ENCODE measurements at regions not wholly inside any gene's neighbourhood (a gene's known extent, or its start where the extent isn't known, plus 50 kb on each side); places are given as distances from the start of the nearest gene placed in this dataset.

- DNase-seq, result no peak
Measured at GRCh38 chr6:102619585-102619984, 1226.1 kb downstream of the GRIK2 start.

GRCh38 chr6:102582569-102582968 is 1189.1 kb downstream of the GRIK2 start:
- DNase-seq, result no peak

DNA sequence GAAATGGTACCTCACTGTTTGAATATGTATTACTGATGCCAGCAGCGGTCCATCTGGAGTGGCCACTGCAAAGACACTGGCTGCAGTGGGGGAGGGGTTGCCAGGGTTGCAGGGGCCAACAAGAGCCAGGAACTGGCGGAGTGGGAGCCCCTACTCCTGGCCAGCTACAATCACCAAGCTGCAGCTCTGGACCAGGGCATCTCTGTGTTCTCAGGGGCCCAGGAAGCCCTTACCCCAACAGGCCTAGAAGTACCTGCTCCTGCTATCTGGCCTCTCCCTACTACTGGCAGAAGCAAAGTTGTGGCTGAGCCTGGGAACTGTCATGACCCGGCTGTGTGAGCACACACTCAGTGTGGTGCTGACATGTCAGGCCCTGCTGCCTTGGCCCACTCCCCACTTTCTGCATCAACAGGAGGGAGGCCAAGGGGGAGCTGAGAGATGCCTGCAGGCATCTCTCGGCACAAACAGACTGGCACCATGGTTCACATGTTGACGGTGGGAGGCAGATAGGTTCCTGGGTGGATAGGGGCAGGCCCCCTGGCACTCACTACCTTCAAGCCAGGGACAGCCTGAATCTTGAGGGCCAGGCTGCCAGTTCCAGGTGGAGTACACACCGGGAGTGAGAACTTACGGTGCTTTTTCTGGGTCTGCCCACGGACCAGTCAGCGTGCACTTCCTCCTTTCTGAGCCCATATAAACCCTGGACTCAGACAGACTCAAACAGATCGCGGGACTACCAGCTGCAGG is 1188.0 kb downstream of the GRIK2 start:
- DNase-seq, result no peak

DNA sequence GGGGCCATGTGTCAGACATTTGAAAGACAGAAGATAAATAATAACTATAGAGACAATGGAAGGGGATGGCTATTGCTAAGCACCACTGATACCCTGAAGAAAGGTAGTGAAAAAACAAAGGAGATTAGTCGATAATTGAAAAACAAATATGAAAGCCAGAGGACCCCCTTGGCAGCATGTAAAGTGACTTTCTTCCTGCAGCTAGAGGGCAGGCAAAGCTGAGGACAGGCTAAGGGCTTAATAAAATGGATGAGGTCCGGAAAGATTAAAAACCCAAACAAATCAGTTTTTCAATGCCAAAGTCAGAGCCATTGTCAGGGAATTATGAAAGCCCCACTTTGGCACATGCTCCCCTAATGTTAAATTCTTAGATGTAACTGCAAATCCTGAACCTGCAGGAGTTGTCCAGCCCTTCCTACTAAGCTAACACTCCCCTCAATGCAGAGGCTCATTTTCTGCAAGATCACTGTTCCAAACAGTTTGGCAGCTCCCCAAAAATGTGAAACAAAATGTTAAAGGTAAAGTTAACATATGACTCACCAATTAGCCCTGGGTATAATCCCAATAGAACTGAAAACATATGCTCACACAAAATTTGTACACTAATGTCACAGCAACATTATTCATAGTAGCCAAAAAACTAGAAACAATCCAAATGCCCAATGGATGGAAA is 1177.9 kb downstream of the GRIK2 start:
- DNase-seq, result no peak

- DNase-seq, result no peak
Measured at GRCh38 chr6:102562713-102563112, 1169.2 kb downstream of the GRIK2 start.

DNA sequence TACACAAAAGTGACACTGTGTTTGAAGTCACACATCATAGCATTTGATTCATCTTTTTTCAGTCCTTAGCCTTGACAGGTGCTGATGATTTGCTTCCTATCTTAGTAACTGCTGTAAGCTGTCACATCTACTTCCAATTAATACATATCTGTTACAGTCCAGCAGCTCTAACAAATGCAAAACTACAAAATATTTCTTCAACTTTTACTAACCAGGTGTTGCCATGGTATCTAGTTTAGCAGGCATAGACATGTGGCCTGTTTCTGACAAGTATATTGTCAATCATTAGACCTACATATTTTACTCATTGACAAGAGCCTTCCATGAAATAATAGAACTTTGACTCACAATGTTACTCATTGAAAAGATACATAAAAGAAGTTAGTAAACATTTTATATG is 1159.7 kb downstream of the GRIK2 start:
- DNase-seq, result no peak

DNA sequence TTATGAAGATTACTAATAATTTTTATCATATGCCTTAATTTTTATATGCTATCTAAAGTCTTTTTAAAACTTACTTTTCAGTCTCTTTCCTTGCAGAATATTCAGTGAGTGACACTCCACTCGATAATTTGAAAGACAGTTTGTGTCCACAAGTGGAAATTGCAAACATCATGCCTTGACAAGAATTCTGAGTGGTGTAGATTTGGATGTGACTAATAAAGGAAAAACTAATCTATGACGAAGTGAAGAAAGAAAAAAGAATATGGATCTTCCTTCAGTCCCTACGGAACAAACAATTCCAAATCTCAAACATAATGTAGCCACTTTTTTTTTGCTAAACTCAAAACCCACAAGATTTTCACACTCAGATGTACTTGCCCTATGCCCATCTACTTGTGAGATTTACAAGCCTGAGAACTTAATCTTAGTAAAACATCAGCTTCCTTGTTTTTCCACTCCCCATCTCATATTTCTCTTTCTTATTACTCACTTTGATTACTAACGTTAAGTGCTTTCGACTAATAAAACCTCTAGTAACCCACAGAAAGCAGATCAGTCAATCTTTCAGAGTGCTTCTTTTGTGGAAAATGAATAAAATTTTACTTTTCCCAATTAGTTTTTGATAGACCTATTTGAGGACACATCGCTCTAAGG is 1155.8 kb downstream of the GRIK2 start:
- no peak for DNase-seq

DNA sequence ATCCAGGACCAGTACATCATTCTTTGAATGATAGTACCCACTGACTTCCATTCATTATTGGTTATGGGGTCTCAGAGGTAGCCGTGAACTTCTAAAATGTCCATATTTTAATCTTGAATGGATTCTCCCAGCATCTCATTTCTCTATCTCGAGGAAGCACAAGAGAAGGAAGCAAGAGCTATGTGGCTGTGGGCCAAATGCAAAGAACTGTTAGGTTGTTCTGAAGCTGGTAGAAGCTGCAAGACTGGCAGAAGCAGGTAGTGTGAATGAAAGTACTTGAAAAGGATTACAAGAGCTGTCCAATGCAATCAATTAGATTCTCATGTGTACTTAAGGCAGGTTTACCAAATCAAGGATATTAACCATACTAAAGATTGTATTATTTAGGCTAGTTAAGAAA is 1131.8 kb downstream of the GRIK2 start:
- DNase-seq, result no peak

DNA sequence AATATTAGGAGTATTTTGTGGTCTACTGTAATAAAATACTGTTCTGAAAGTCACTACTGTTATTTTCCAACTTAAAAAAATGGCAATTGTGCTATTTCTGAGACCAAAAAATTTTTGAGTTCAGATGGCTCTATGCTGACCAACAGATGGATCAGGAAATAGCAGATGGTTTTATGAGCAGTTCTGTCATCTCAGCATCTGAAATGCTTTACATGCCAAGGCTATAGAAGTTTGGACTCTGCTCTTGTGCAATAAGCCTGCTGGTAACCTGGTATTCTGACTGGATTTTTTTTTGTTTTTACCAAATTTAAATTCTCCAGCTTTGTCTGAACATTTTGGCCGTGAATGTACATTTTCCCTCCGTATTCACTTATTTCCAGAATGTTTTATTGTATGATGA is 1127.5 kb downstream of the GRIK2 start:
- no peak for DNase-seq

DNA sequence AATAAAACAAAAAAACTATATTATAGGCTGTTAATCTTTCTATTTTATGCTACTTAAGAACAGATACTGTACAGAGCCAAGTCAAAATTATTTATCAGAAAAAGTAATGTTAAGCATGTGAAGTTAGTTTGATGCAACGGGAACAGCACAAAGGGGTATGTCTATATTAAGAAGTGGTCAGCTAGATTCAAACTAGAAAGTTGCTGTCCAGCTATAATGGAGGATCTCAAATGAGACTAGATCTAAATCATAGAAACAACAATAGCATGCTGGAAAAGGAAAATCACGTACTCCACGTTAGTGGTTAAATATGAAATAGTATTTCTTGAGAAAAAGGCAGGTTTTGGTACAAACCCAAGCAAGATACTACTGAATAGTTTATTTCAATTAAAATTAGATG is 1124.0 kb downstream of the GRIK2 start:
- no peak for DNase-seq

GRCh38 chr6:102501615-102502014 is 1108.1 kb downstream of the GRIK2 start:
- DNase-seq, result no peak

DNA sequence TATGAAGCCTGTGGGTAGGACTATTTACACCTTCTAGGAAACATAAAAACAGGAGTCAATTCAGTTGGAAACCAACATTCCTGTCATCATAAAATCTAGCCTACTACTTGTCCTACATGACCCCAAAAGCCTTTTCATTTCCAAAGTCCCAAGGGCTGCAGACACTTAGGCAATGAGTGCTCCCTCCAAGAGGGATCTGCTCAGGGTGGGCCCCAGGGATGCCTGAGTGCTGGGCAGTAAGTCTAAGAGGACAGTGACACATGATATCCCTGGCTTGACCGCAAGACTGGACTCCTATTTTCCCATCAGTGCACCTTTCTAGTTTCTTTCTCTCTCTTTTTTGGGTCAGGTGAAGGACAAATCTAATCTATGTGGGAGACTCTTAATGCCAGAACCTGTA is 1101.3 kb downstream of the GRIK2 start:
- no peak for DNase-seq

DNA sequence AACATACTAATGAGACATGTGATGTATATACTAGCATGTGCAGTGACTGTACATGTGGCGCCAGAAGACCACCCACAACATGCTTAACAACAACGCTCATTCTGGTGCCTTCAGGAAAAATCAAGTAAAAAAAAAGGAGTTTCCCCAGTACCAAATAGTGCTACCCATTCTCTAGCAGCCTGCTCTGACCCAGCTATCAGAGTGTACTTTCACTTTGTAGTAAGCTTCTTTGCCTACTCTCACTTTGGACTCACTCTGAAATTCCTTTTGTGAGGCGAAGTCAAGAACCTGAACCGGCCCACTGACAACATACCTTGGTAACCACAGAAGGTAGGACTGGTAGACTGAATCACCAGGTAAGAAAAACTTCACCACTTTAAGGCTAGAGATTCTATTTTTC is 1100.0 kb downstream of the GRIK2 start:
- DNase-seq, result no peak

DNA sequence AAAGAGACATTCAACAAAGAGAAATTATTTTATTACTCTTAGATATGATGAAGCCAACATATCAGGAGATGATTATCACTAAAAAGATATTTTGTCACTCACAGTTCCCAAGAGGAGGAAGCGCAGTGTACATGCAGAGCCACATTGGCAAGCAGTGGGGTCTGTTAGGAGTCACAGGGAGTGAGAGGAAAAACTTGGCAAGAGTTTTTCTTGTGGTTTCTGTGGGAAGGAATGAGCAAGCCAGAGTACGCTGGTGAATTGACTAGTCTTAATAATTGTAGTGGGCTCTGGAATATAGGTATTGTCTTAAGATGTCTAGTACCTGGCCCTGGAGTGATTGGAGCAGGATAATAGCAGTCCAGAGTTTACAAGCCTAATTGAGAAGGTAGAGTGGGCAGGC is 1095.2 kb downstream of the GRIK2 start:
- no peak for DNase-seq

GRCh38 chr6:102485480-102485879 is 1092.0 kb downstream of the GRIK2 start:
- DNase-seq, result no peak

DNA sequence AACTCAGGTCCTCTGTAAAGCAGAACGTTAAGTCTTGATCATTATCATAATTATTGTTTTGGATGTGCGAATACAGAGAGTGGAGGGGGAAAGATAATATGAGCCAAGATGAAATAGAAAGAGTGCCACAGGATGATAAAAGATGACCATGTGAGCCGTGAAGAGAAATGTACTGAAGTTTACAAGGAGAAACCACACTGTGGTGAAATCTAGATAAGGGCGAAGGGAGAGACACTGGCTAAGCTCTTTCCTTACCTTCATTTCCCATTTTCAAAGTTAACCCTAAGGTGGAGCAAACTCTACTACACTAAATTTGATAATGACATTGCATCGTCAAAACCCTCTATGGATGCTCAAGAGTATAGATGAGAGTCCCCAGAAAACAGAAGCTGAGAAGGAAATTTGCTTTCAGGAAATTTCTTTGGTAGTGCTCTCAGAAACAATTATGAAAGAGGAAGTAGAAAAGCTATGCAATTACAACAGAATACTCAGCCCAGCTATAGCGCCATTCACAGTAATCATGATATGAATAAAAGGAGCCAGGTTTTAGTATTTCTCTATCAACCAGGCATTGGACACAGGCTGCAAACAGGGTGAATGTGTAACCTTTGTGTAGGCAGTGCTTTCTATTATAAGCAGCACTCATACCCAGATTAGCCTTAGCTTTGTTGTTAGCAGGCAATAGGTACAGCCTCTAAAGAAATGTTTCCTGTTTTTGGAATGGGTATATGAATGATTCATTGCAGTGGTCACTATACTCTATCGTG is 1080.7 kb downstream of the GRIK2 start:
- DNase-seq, result no peak

DNA sequence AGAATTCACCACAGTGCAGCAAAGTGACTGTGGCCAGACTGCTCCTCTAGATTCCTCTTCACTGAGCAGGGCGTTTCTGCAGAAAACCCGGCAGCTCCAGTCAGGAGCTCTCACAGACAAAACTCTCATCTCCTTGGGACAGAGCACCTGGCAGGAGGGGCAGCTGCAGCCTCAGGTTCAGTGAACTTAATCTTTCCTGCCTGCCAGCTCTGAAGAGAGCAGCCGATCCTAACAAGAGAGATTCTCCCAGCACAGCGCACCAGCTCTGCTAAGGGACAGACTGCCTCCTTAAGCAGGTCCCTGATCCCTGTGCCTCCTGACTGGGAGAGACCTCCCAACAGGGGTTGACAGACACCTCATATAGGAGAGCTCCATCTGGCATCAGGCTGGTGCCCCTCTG is 1065.5 kb downstream of the GRIK2 start:
- DNase-seq, result no peak

DNA sequence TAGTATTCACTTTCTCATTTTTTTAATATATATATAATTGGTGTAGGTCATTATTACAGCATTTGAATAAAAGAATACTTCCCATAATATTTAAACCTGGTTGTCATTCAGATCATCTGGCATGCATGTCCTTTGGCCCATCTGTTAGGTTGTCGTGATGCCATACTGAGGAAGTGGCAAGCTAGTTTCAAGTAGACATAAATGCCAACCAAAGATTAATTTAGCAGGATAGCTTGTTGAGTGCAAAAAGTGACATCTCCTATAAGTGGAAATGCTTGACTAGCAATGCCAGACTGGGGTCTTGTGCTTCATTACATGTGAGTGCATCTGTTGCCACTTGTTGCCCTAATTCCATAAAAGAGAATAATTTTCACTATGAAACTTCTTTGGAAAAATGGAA is 1044.7 kb downstream of the GRIK2 start:
- no peak for DNase-seq

GRCh38 chr6:102417368-102417998 is 1024.0 kb downstream of the GRIK2 start:
- no peak for DNase-seq

GRCh38 chr6:102415891-102416290 is 1022.4 kb downstream of the GRIK2 start:
- no peak for DNase-seq

DNA sequence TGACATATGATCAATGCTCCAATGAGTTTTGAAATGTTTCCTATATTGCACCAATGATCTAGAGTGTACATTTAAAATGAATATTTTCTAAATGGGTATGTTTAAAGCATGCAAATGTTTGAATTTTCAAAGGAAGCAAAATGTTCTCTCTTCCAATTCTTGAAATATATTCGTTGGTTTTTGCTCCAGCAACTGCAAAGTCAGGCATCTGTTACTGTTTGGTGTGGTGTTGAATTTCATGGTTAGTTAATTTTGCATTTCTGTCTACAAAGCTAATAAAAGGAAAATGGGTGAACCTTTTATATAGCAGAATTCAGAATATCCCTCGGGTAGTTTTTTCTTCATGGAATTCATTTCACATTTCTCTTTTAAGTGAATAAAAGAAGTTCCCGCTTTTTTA is 1018.3 kb downstream of the GRIK2 start:
- no peak for DNase-seq
